ENCODE measurements at regions not wholly inside any gene's neighbourhood (a gene's known extent, or its start where the extent isn't known, plus 50 kb on each side); places are given as distances from the start of the nearest gene placed in this dataset.

DNA sequence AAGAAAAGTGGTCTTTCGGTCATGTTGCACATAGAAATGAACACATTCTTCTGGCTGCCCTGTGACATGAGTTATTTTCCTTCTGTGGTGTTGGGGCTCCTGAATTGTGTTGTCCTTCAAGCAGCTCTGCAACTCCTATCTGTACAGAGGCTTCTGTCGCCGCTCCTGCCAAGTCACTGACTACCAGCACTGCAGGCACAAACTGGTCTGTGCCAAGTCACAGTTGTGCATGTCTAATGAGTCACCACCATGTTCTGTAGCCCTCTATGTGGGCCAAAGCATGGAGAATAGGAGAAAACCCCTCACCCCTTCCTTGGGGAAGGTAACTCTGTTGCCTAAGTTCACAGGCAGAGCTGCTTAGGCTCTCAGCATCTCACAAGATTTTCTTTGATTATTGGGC lies 283.3 kb downstream of the RPL10L start:
- TF ChIP-seq CTCF (IDR thresholded peaks at IDR 0.05; ENCODE audit: borderline replicate concordance, extremely low read depth, low read length, poor library complexity, severe bottlenecking) (no peak), EZH2 (IDR thresholded peaks at IDR 0.05; ENCODE audit: borderline replicate concordance, low read depth, low read length, severe bottlenecking) (no peak)
